GM19328 (cell line): ENCODE measurements at regions not wholly inside any gene's neighbourhood (a gene's known extent, or its start where the extent isn't known, plus 50 kb on each side); places are given as distances from the start of the nearest gene placed in this dataset.
"Not testable (repeated sequence)": the region's sequence is repeated elsewhere in the genome, so short reads cannot be mapped to it uniquely, and the experiment has no call there.

Experiments
- ATAC-seq: cut with Tn5 transposase; IDR thresholded peaks from one replicate; pipeline ENCODE4 v1.9.1; 2021; ENCODE audit warnings: mild to moderate bottlenecking, moderate library complexity; ENCODE audit not compliant: unreplicated experiment

- ATAC-seq, result no peak
Observed at GRCh38 chr6:93183531-93183972, 235.8 kb downstream of the EPHA7 start.

- no peak for ATAC-seq
Observed at GRCh38 chr6:93182938-93183479, 236.3 kb downstream of the EPHA7 start.

- ATAC-seq, result no peak
Observed at GRCh38 chr6:93177918-93178317, 241.4 kb downstream of the EPHA7 start.

GRCh38 chr6:93177438-93177837 lies 241.9 kb downstream of the EPHA7 start:
- no peak for ATAC-seq

GRCh38 chr6:93176070-93176469 lies 243.3 kb downstream of the EPHA7 start:
- peak; percentile 88 for ATAC-seq

- ATAC-seq, result not testable (repeated sequence)
Observed at GRCh38 chr6:93173573-93173972, 245.8 kb downstream of the EPHA7 start.

GRCh38 chr6:93165850-93166430 lies 253.4 kb downstream of the EPHA7 start:
- no peak for ATAC-seq

- no peak for ATAC-seq
Observed at GRCh38 chr6:93164781-93165180, 254.6 kb downstream of the EPHA7 start.

GRCh38 chr6:93163146-93163545 lies 256.2 kb downstream of the EPHA7 start:
- ATAC-seq, result no peak

- no peak for ATAC-seq
Observed at GRCh38 chr6:93139408-93140081, 279.8 kb downstream of the EPHA7 start.

- no peak for ATAC-seq
Observed at GRCh38 chr6:93136111-93136510, 283.2 kb downstream of the EPHA7 start.

GRCh38 chr6:93124006-93124632 lies 295.2 kb downstream of the EPHA7 start:
- no peak for ATAC-seq

GRCh38 chr6:93123585-93123984 lies 295.8 kb downstream of the EPHA7 start:
- no peak for ATAC-seq

GRCh38 chr6:93120154-93120742 lies 299.1 kb downstream of the EPHA7 start:
- ATAC-seq, result no peak

- ATAC-seq, result no peak
Observed at GRCh38 chr6:93105907-93106306, 313.5 kb downstream of the EPHA7 start.

GRCh38 chr6:93105017-93105416 lies 314.3 kb downstream of the EPHA7 start:
- no peak for ATAC-seq

GRCh38 chr6:93104195-93104817 lies 315.1 kb downstream of the EPHA7 start:
- ATAC-seq, result no peak

GRCh38 chr6:93088621-93089501 lies 330.5 kb downstream of the EPHA7 start:
- no peak for ATAC-seq

GRCh38 chr6:93087606-93088005 lies 331.8 kb downstream of the EPHA7 start:
- ATAC-seq, result no peak

GRCh38 chr6:93086351-93086750 lies 333.0 kb downstream of the EPHA7 start:
- no peak for ATAC-seq
